MM.1S (cell line): ENCODE measurements at regions not wholly inside any gene's neighbourhood (a gene's known extent, or its start where the extent isn't known, plus 50 kb on each side); places are given as distances from the start of the nearest gene placed in this dataset.

Experiments used
- DNase-seq: peaks from one replicate; pipeline ENCODE4 v3.0.0-alpha.2; 2015
- H2AFZ ChIP-seq: fragments of 300-600 bp; sonication (generic); 2 replicates; pipeline ENCODE4 v1.6.0; 2016; ENCODE audit warnings: antibody characterized with exemption, low read length
- H3F3A ChIP-seq: fragments of 300-600 bp; sonication (generic); 2 replicates; pipeline ENCODE4 v1.6.1; 2016; ENCODE audit warnings: mild to moderate bottlenecking, antibody characterized with exemption, low read length, moderate library complexity, mixed read lengths; ENCODE audit not compliant: insufficient read depth
- H3K27ac ChIP-seq: fragments of 300-600 bp; sonication (generic); 2 replicates; pipeline ENCODE4 v1.5.1; 2016; ENCODE audit warnings: mild to moderate bottlenecking, low read length
- H3K27me3 ChIP-seq: fragments of 300-600 bp; sonication (generic); replicated peaks from 2 replicates; pipeline ENCODE4 v1.6.0; 2016; ENCODE audit warnings: low read length; ENCODE audit not compliant: insufficient read depth
- H3K36me3 ChIP-seq: fragments of 300-600 bp; sonication (generic); replicated peaks from 2 replicates; pipeline ENCODE4 v1.6.1; 2016; ENCODE audit warnings: mild to moderate bottlenecking, low read length, mixed read lengths; ENCODE audit not compliant: insufficient read depth
- H3K4me1 ChIP-seq: fragments of 300-600 bp; sonication (generic); 2 replicates; pipeline ENCODE4 v1.6.1; 2016; ENCODE audit warnings: low read length, mixed read lengths
- H3K4me2 ChIP-seq: fragments of 300-600 bp; sonication (generic); 2 replicates; pipeline ENCODE4 v1.6.0; 2016; ENCODE audit warnings: low read depth, low read length
- H3K4me3 ChIP-seq: fragments of 300-600 bp; sonication (generic); 2 replicates; pipeline ENCODE4 v1.5.1; 2016; ENCODE audit warnings: low read length, mixed read lengths
- H3K79me2 ChIP-seq: fragments of 300-600 bp; sonication (generic); 2 replicates; pipeline ENCODE4 v1.6.1; 2016; ENCODE audit warnings: mixed run types, low read length, mixed read lengths
- H3K9ac ChIP-seq: fragments of 300-600 bp; sonication (generic); 2 replicates; pipeline ENCODE4 v1.6.1; 2016; ENCODE audit warnings: low read length, mixed read lengths
- H3K9me2 ChIP-seq: fragments of 300-600 bp; sonication (generic); replicated peaks from 2 replicates; pipeline ENCODE4 v1.6.1; 2016; ENCODE audit warnings: mild to moderate bottlenecking, low read length, mixed read lengths; ENCODE audit not compliant: insufficient read depth
- H3K9me3 ChIP-seq: fragments of 300-600 bp; sonication (generic); replicated peaks from 2 replicates; pipeline ENCODE4 v1.6.1; 2016; ENCODE audit warnings: mild to moderate bottlenecking, low read length, mixed read lengths; ENCODE audit not compliant: insufficient read depth
- H4K20me1 ChIP-seq: fragments of 300-600 bp; sonication (generic); 2 replicates; pipeline ENCODE4 v1.6.1; 2016; ENCODE audit warnings: mild to moderate bottlenecking, low read length, moderate library complexity, mixed read lengths; ENCODE audit not compliant: insufficient read depth
- EZH2 ChIP-seq: fragments of 300-600 bp; sonication (generic); optimal IDR thresholded peaks from 2 replicates; pipeline ENCODE3; 2017; ENCODE audit warnings: low read depth, mild to moderate bottlenecking, antibody characterized with exemption, low read length, mixed read lengths
- EZH2phosphoT487 ChIP-seq: fragments of 300-600 bp; sonication (generic); IDR thresholded peaks from 2 replicates; pipeline ENCODE4 v1.6.1; 2018; ENCODE audit warnings: antibody characterized with exemption, low read length
- TF ChIP-seq, protein P1 (sequence below): fragments of 300-600 bp; sonication (generic); IDR thresholded peaks from 2 replicates; pipeline ENCODE4 v1.5.1; 2016; ENCODE audit warnings: antibody characterized with exemption, low read length, mixed read lengths

DNA sequence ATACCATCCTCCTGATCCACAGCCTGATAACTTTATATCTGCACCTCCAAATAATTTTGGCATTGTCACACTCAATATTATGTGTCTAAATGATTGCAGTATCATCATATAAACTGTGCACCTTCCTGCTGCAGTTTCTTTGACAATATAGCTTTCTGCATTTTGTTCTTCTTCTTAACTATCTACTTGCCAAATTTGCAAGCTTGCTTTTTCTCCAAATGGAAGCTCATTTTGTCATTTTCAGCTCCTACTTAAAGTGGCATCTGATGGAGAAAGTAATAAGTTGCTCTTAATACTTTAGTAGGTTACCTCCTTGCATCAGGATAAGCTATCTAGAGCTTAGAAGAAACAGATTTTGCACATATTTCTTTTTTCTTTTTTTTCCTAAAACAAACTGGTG is 74.0 kb upstream of the DEFB112 start:
- no peaks in the 10 kb centered on the region for H3K27me3 ChIP-seq
- H3K4me2 ChIP-seq, result no peak overlapping the region
- no peaks in the 10 kb centered on the region for H3K9me2 ChIP-seq
- H3K79me2 ChIP-seq, result no peaks in the 10 kb centered on the region
- no peak overlapping the region for H3K9ac ChIP-seq
- H4K20me1 ChIP-seq, result no peaks in the 10 kb centered on the region
- no peak for TF ChIP-seq EZH2phosphoT487
- TF ChIP-seq, protein P1, sequence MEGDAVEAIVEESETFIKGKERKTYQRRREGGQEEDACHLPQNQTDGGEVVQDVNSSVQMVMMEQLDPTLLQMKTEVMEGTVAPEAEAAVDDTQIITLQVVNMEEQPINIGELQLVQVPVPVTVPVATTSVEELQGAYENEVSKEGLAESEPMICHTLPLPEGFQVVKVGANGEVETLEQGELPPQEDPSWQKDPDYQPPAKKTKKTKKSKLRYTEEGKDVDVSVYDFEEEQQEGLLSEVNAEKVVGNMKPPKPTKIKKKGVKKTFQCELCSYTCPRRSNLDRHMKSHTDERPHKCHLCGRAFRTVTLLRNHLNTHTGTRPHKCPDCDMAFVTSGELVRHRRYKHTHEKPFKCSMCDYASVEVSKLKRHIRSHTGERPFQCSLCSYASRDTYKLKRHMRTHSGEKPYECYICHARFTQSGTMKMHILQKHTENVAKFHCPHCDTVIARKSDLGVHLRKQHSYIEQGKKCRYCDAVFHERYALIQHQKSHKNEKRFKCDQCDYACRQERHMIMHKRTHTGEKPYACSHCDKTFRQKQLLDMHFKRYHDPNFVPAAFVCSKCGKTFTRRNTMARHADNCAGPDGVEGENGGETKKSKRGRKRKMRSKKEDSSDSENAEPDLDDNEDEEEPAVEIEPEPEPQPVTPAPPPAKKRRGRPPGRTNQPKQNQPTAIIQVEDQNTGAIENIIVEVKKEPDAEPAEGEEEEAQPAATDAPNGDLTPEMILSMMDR, result no peak
- TF ChIP-seq EZH2, result no peak
- no peaks in the 10 kb centered on the region for H3K4me1 ChIP-seq
- H3K4me3 ChIP-seq, result no peak overlapping the region
- H3K27ac ChIP-seq, result no peak overlapping the region
- no peaks in the 10 kb centered on the region for H3K9me3 ChIP-seq
- DNase-seq, result no peak
- no peak overlapping the region for H2AFZ ChIP-seq
- H3F3A ChIP-seq, result no peaks in the 10 kb centered on the region
- no peaks in the 10 kb centered on the region for H3K36me3 ChIP-seq

DNA sequence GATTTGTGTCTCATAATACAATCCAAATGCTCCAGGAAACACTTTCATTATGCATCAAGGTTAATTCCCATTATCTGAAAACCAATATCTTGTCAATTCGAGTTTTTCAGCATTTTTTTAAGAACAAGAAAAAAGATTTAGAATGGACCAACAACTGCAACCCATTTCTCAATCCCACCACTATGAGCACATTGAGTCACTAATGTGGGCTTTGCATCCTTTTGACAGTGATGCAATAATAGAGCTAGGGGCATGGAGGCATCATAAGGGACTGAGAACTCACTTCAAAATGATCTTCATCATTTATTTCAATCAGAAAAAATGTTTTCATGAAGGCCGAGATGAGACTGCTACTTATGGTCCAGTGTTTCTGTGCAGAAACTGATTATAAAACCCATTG is 74.8 kb upstream of the DEFB112 start:
- no peaks in the 10 kb centered on the region for H3K36me3 ChIP-seq
- DNase-seq, result no peak
- no peak overlapping the region for H3K4me3 ChIP-seq
- no peak overlapping the region for H3K4me2 ChIP-seq
- no peaks in the 10 kb centered on the region for H4K20me1 ChIP-seq
- H2AFZ ChIP-seq, result no peak overlapping the region
- no peaks in the 10 kb centered on the region for H3F3A ChIP-seq
- H3K27ac ChIP-seq, result no peak overlapping the region
- H3K79me2 ChIP-seq, result no peaks in the 10 kb centered on the region
- H3K9me3 ChIP-seq, result no peaks in the 10 kb centered on the region
- H3K9me2 ChIP-seq, result no peaks in the 10 kb centered on the region
- no peaks in the 10 kb centered on the region for H3K27me3 ChIP-seq
- H3K9ac ChIP-seq, result no peak overlapping the region
- no peaks in the 10 kb centered on the region for H3K4me1 ChIP-seq
- TF ChIP-seq EZH2, result no peak
- TF ChIP-seq, protein P1, result no peak
- TF ChIP-seq EZH2phosphoT487, result no peak

DNA sequence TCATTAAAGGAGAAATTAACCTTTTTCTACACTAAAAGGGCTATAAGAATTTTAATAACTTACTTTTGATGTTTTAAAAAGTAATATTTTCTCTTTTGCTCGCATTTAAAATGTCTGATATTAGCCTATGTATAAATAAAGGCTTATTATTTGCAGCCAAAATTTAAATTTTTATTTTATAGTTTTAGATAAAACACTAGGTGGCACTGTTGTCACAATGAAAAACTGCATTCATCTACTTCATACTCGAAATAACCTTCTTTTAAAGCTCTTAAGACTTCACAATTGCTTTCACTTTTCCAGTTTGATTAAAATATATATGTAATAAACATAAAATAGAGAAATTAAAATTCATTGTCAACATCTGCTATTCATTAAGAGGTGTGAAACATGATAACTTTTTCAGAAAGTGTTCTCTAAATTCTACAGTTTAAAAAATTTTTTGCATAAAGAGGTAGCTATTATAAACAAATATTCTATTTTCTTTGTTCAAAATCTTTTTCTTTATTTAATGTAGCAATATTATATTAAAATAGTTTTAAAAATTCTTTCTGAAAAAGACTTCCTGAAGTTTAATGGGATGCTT is 78.8 kb upstream of the DEFB112 start:
- Histone ChIP-seq H3F3A (no peaks in the 10 kb centered on the region), H3K36me3 (no peaks in the 10 kb centered on the region), H3K4me1 (no peaks in the 10 kb centered on the region), H4K20me1 (no peaks in the 10 kb centered on the region), H3K79me2 (no peaks in the 10 kb centered on the region), H3K9me2 (no peaks in the 10 kb centered on the region), H3K4me3 (no peak overlapping the region), H3K9ac (no peak overlapping the region), H2AFZ (no peak overlapping the region), H3K9me3 (no peaks in the 10 kb centered on the region), H3K27ac (no peak overlapping the region), H3K4me2 (no peak overlapping the region), H3K27me3 (no peaks in the 10 kb centered on the region)
- no peak for DNase-seq
- TF ChIP-seq EZH2 (no peak), EZH2phosphoT487 (no peak)
- TF ChIP-seq, protein P1, result peak; percentile 34
